Transverse colon (tissue), 3 donors: ENCODE measurements at regions not wholly inside any gene's neighbourhood (a gene's known extent, or its start where the extent isn't known, plus 50 kb on each side); places are given as distances from the start of the nearest gene placed in this dataset.

Experiments used
- EP300 ChIP-seq: sonication (generic); formaldehyde crosslinking; IDR thresholded peaks from one replicate; pipeline ENCODE4 v1.6.1; 2017; ENCODE audit warnings: antibody characterized with exemption, low read depth
- TF ChIP-seq, protein P1 (sequence below), 5 experiments: fragments of 200-600 bp in 3 of 5; fragments of 450-650 bp in 2 of 5; sonication (generic) in 3 of 5; IDR thresholded peaks; 1 replicate in 2 of 5; 2 replicates in 3 of 5; pipeline ENCODE4 v1.5.1; 2016 to 2017; ENCODE audit warnings: antibody characterized with exemption in 5 of 5, inconsistent platforms in 3 of 5, mild to moderate bottlenecking in 2 of 5, moderate library complexity in 1 of 5

DNA sequence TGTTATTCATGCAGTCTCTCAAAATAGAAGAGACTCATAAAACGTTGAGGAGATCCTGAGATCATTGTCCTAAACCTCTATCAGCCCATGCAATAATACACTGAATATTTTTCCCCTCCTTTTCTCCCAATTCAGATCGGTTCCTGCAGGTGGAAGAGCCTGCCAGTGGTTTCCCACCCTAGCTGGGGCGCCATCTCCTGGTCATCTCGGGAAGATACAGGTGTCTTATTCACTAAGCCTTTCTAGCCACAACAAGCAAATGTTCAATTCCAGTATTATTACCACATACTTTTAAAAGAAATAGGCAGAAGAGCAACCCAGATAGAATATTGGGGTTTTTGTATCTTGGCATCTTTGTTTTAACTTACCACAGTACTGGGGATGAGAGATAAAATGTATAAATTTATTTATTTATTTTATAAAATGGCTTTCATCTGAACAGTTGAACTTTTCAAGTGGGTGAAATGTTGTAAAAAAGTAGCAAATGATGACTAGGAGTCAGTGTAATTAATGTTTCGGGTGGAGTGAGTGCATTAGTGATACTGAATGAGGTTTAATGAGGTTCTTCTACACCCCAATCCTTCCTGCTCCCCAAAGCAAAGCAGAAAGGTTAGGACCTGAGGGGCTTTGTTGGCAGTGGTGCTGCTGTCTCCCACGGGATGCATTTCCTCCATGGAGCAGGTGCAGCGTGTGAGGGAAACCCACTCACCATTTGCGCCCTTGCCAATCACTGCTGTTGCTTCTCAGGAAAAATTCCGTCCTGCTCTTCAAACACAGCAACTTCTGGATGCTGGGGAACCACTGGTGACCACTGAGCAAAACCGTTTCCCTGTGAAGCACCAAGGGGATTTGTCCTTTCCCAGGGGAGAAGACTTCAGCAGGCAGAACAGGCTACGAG is 147.1 kb upstream of the FHL2 start:
- TF ChIP-seq, protein P1, sequence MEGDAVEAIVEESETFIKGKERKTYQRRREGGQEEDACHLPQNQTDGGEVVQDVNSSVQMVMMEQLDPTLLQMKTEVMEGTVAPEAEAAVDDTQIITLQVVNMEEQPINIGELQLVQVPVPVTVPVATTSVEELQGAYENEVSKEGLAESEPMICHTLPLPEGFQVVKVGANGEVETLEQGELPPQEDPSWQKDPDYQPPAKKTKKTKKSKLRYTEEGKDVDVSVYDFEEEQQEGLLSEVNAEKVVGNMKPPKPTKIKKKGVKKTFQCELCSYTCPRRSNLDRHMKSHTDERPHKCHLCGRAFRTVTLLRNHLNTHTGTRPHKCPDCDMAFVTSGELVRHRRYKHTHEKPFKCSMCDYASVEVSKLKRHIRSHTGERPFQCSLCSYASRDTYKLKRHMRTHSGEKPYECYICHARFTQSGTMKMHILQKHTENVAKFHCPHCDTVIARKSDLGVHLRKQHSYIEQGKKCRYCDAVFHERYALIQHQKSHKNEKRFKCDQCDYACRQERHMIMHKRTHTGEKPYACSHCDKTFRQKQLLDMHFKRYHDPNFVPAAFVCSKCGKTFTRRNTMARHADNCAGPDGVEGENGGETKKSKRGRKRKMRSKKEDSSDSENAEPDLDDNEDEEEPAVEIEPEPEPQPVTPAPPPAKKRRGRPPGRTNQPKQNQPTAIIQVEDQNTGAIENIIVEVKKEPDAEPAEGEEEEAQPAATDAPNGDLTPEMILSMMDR (IDR thresholded peaks at IDR 0.05): peak; percentile 67 to 80 (median 76)
- no peak for TF ChIP-seq EP300
